GM18907 (cell line): ENCODE measurements at regions not wholly inside any gene's neighbourhood (a gene's known extent, or its start where the extent isn't known, plus 50 kb on each side); places are given as distances from the start of the nearest gene placed in this dataset.

Source experiments
- ATAC-seq: cut with Tn5 transposase; IDR thresholded peaks from one replicate; pipeline ENCODE4 v1.9.1; 2021; ENCODE audit warnings: mild to moderate bottlenecking, moderate library complexity; ENCODE audit not compliant: unreplicated experiment

DNA sequence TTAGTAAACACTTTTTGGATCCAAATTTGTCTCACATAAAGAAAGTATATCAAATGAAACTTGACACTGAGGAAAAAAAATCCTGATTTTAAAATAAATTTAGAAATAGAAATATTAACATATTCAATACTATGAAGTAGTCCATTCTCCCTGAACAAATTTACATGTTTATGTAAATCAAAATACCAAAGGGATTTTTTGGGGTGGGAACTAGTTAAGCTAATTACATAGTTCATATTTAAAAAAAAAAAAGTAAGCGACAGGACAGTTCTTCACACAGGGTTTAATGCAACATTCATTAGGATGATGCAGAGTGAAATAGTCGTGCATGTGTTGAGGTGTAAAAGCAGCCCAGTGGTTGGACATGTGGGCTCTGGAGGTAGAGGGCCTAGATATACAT, 433.5 kb upstream of the B3GALT2 start:
- no peak for ATAC-seq

GRCh38 chr1:193614817-193615216, 428.4 kb upstream of the B3GALT2 start:
- ATAC-seq = peak; percentile 74

GRCh38 chr1:193614275-193614674, 427.9 kb upstream of the B3GALT2 start:
- ATAC-seq = no peak

DNA sequence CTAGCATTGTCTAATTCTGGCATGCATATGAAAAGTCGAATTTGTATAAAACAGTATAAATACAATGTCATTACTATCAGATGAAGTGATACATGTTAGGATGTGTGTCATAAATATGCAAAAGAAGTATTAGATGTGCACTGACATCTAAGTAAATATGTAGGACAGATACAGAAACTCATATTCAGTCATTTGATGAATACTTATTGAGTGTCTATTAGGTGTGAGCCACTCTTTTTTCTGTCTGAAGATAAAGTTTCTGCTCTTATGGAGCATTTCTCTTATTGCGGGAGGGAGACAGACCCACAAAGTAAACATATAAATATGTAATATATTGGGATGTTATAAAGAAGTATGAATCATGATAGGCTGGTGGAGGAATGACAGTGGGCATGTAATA, 426.6 kb upstream of the B3GALT2 start:
- no peak for ATAC-seq

DNA sequence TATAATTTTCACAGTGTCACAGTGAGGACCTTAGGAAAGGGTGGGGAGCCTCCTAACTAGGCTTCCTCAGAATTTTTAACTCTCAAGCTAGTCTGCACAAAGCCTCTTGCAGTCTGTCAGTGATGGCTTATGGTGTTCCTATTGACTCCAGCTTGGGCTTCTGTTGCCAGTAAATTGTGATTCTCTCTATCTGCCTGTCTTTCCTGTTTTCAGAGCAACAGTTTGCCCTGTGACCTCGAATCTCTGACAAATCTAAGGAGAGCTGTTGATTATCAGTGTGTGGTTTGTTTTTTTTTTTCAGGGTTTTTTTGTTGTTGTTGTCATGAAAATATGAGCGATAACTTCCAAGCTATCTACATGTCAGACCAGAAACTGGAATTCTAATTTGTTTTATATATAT, 423.2 kb upstream of the B3GALT2 start:
- no peak for ATAC-seq

DNA sequence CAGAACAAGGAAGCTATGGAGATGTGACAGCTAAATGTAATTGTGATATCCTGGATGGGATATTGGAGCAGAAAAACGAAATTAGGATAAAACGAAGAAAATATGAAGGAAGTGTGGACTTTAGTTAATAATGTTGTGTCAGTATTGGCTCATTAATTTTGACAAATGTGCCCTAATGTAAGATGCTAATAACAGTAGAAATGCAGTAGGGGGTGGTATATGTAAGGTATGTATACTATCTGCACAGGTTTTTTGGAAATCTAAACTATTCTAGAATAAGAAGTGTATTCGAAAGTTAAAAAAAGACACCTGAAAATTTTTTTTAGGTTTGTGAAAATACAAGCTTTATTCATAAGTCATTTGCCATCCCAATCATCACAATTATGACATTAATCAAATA, 421.4 kb upstream of the B3GALT2 start:
- ATAC-seq = no peak

- no peak for ATAC-seq
These were observed 419.6 kb upstream of the B3GALT2 start for GRCh38 chr1:193606035-193606434.

DNA sequence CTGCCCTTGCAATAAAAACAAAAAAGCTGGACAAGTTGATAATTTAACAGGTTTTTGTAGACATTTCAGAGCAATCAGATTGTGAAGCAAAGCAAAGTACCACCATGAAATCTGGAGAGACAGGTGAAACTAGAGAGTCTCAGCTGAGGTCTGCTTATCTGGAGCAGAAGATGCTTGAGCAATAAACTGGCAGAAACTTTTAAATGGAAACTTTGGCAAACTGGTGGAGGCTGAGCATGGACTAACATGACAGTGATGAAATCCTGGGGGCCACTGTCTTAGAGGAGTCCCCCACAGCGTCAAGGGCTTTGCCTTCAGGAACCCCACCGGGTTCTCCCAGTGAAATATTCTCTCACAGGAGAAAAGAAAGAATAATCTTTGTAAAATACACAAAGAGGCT, 416.3 kb upstream of the B3GALT2 start:
- ATAC-seq = no peak

DNA sequence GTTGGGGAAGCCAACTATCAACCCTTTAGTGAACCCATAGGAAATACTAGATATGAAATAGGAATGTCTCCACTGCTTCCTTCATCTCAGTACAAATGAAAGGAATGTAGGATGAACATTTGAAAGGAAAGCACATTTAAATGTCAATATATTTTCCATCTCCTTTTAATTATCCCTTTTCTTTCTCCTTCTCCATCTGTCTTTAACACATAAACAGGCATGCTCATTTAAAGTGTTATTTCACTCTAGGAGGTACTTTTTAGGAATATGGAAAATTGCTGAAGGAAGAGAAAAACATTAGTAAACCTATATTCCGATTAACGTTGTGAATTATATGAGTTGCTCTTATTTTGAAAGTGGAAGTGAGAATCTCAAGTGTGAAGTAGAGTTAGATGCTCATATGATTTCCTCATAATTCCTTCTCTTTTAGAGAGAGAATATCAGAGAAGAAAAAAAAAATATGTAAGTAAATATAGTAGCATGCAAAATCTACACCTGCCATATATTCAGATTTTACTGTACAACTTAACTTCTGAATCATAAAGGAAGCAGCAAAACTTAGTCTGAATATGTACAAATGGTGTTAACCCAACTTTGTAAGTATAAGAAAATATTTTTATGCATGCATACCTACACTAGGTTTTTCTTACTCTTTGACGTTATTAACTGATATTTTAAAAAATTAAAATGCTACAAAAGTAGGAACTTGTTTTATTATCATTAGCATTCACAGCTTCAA, 406.9 kb upstream of the B3GALT2 start:
- ATAC-seq = no peak

DNA sequence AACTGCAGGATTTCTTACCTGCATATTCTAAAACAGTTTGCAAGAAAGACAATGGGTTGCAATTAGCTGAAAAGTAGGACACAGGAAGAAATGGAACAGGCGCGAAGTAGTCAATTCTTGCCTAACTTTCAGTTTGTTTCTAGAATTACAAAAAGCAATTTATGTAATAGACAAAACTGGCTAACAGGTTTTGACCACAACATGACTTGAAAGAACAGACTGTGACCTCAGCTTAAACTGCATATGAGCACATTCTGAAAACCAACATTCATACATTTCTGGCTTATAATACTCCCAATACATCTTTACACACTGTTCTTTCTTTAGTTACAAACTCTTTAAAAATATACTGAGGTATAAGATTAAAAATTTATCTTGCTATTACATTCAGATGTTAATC, 405.9 kb upstream of the B3GALT2 start:
- ATAC-seq = no peak

DNA sequence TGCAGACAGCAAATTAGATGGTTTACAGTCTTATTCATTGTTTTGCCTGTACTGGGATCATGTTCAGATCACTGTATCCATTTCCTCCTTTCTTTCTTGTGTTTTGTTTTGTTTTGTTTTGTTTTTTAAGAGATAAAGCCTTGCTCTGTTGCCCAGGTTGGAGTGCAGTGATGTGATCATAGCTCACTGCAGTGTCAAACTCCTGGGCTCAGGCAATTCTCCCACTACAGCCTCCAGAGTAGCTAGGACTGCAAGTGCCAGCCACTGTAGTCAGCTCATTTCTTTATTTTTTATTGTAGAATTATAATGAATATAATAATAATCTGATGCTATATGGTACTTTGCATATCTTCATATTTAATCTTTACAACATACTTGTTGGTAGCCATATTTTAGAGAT, 403.7 kb upstream of the B3GALT2 start:
- no peak for ATAC-seq

- ATAC-seq = no peak
These were observed 403.2 kb upstream of the B3GALT2 start for GRCh38 chr1:193589597-193590040.

- ATAC-seq = no peak
These were observed 402.1 kb upstream of the B3GALT2 start for GRCh38 chr1:193588311-193589082.

- ATAC-seq = no peak
These were observed 398.4 kb upstream of the B3GALT2 start for GRCh38 chr1:193584731-193585239.

DNA sequence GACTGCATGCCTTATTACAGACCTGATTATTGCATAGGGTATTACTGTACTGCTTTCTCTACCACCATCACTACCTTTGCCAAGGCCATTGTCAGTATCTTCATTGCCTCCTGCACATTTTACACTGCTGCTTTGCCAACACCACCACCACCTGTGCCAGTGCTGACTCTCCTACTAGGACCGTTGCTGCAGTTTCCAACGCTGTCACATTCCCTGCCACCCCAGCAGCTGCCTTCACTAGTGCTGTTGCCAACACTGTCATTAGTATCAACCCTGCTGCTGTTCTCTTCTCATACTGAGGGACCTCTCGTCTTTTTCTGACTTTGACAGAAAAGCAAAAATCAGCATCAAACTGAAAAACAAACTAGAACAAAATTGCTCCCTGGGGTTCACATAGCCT, 394.9 kb upstream of the B3GALT2 start:
- ATAC-seq = no peak

- ATAC-seq = no peak
These were observed 394.0 kb upstream of the B3GALT2 start for GRCh38 chr1:193580419-193580818.

GRCh38 chr1:193579323-193579722, 392.9 kb upstream of the B3GALT2 start:
- ATAC-seq = no peak

DNA sequence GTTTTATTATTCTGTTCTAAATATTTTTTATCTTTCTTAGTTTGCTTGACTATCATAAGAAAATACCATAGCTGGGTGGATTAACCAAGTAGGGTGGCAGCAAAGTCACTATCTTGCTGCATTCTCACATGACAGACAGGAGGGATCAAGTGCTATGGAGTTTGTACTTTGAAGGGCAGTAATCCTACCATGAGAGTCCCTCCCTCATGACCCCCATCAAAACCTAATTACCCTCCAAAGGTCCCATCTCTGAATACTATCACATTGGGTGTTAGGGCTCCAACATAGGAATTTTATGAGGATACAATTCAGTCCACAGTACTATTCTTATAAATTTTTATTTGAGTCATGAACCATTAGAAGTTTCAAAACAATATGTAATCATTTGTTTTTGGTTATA, 388.5 kb upstream of the B3GALT2 start:
- ATAC-seq = no peak

DNA sequence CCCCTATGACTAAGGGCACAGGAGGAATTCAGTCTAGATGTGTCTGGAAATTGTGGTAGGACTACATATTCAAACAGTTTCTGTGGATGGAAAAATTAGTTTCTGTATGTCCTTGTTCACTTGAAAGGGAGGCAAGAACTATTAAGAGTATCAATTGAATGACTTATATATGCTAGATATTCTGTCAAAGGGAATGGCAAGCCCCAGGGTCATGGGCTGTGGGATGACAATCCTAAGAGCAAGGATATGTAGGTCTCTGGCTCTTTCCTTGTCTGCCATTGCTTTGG, 383.5 kb upstream of the B3GALT2 start:
- no peak for ATAC-seq

- ATAC-seq = peak; percentile 86
These were observed 382.9 kb upstream of the B3GALT2 start for GRCh38 chr1:193569096-193569982.

DNA sequence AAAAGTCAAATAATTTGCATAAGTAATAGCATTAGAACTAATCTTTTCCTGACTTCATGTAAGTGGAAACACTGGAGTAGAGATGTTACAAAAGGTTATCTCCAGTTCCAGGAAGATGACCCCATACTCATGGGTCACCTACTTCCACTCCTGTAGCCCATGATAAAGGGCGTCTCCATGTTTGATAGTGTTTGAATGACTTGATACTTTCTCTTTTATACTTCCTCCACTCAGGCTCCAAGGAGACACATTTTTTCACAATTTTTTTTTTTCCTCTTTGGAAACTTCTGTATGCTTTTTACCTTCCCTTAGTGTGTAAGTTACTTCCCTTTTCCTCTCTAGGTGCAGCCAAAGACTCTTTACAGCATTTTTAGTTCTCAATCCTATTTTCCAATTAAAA, 382.1 kb upstream of the B3GALT2 start:
- no peak for ATAC-seq
